DOHH2 (cell line): ENCODE measurements at regions not wholly inside any gene's neighbourhood (a gene's known extent, or its start where the extent isn't known, plus 50 kb on each side); places are given as distances from the start of the nearest gene placed in this dataset.

Source experiments
- CTCF ChIP-seq: fragments of 200-600 bp; sonication (generic); IDR thresholded peaks from one replicate; pipeline ENCODE4 v1.5.1; 2014; ENCODE audit warnings: antibody characterized with exemption, mild to moderate bottlenecking, low read depth, low read length; ENCODE audit not compliant: poor library complexity, severe bottlenecking
- EZH2phosphoT487 ChIP-seq: fragments of 200-600 bp; sonication (generic); IDR thresholded peaks from 2 replicates; pipeline ENCODE4 v1.6.1; 2017; ENCODE audit warnings: borderline replicate concordance, mild to moderate bottlenecking, antibody characterized with exemption, low read length, moderate library complexity, mixed read lengths

- TF ChIP-seq CTCF (no peak), EZH2phosphoT487 (no peak)
Observed at GRCh38 chr4:115920637-115921036, 807.2 kb upstream of the NDST4 start.
